ENCODE measurements at regions not wholly inside any gene's neighbourhood (a gene's known extent, or its start where the extent isn't known, plus 50 kb on each side); places are given as distances from the start of the nearest gene placed in this dataset.

DNA sequence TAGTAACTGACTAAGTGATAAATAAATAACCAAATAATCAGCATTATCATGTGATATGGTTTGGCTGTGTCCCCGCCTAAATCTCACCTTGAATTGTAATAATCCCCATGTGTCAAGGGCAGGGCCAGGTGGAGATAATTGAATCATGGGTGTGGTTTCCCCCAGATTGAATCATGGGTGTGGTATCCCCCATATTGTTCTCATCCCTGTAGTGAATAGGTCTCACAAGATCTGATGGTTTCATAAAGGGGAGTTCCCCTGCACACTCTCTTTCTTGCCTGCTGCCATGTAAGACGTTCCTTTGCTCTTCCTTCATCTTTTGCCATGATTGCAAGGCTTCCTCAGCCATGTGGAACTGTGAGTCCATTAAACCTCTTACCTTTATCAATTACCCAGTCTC lies 72.1 kb upstream of the NRP1 start:
- intact Hi-C loops (cut with DNase I; ENCODE audit: low total_unique reads) = no loop called here
- TF ChIP-seq, protein P1, sequence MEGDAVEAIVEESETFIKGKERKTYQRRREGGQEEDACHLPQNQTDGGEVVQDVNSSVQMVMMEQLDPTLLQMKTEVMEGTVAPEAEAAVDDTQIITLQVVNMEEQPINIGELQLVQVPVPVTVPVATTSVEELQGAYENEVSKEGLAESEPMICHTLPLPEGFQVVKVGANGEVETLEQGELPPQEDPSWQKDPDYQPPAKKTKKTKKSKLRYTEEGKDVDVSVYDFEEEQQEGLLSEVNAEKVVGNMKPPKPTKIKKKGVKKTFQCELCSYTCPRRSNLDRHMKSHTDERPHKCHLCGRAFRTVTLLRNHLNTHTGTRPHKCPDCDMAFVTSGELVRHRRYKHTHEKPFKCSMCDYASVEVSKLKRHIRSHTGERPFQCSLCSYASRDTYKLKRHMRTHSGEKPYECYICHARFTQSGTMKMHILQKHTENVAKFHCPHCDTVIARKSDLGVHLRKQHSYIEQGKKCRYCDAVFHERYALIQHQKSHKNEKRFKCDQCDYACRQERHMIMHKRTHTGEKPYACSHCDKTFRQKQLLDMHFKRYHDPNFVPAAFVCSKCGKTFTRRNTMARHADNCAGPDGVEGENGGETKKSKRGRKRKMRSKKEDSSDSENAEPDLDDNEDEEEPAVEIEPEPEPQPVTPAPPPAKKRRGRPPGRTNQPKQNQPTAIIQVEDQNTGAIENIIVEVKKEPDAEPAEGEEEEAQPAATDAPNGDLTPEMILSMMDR (IDR thresholded peaks at IDR 0.05) = no peak
- TF ChIP-seq POLR2A (IDR thresholded peaks at IDR 0.05) = no peak
- 86 to 92% methylated on average over 2 of the region's 2 CpGs for WGBS, 2 donors

DNA sequence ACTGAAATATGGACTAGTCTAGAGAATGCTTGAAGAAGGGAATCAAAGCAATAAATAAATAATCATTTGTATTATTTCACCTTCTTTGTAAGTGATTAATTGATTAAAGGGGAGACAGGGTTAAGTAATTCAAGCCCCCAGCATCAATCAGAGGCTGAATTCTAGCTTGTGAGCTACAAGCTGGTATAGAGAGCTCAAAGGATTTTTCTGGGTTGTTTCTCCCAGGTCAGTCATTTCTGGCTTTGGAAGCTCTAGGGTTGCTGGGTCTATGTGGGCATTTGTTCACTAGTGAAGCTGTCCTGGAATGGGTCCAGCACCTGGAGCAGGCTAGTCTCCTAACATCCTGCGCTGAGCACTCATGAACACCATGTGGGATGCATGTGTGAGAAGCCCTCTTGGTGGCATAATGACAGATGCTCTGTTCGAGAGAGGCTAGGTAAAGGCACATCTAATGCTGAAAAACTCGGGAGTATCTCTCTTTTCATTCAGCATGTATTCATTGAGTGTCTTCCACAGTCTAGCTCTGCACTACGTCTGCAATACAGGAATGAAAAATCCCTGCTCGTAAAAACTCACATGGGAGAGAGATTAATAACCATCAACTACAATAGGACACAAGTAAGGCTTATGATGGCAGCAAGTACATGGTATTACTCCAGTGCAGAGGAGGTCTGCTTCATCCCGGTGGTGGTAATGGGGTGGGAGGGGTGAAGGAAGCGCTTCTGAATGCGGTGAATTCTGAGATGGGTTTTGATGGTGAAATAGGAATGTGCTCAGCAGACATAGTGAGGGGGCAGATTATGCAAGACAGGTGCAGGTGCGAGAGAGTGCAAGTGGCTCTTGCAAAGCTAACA lies 68.0 kb upstream of the NRP1 start:
- TF ChIP-seq, protein P1 (IDR thresholded peaks at IDR 0.05) = no peak
- no peak for TF ChIP-seq POLR2A (IDR thresholded peaks at IDR 0.05)

More for the DNA sequence above, 72.1 kb upstream of the NRP1 start:
- no peak overlapping the region for H3K4me3 ChIP-seq (ENCODE audit: low read depth, poor library complexity, severe bottlenecking)
- DNase-seq (ENCODE audit: low spot score in 2 of 2) = no peak

DNA sequence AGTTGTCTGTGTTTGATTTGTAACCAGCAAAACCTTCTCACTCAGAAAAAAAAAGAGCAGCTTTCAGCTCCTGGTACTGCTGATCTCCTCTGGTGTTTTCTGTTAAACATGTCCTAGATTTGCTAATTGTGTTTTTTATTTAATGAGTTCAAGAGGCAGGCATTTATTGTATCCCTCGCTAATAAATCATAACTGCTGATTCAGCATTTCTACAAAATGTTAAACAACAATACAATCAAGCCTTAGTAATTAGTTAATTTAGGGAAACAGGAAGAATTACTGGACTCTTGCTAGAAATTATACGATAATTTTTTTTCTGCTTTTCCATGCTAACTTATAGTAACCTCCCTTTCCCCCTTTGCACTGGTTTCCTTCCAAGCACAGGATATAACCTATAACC lies 66.8 kb upstream of the NRP1 start:
- TF ChIP-seq POLR2A (IDR thresholded peaks at IDR 0.05) = no peak
- no peak overlapping the region for H3K4me3 ChIP-seq (ENCODE audit: low read depth, poor library complexity, severe bottlenecking)
- no peak for DNase-seq (ENCODE audit: low spot score in 2 of 2)
- intact Hi-C loops (cut with DNase I; ENCODE audit: low total_unique reads) = no loop called here
- WGBS, 2 donors = 79 to 84% methylated on average over 2 of the region's 2 CpGs

More for the DNA sequence above, 68.0 kb upstream of the NRP1 start:
- DNase-seq (ENCODE audit: low spot score in 2 of 2) = no peak
- 59 to 64% methylated on average over 9 of the region's 9 CpGs for WGBS, 2 donors
- no peak overlapping the region for H3K4me3 ChIP-seq (ENCODE audit: low read depth, poor library complexity, severe bottlenecking)
- intact Hi-C loops (cut with DNase I; ENCODE audit: low total_unique reads) = no loop called here

DNA sequence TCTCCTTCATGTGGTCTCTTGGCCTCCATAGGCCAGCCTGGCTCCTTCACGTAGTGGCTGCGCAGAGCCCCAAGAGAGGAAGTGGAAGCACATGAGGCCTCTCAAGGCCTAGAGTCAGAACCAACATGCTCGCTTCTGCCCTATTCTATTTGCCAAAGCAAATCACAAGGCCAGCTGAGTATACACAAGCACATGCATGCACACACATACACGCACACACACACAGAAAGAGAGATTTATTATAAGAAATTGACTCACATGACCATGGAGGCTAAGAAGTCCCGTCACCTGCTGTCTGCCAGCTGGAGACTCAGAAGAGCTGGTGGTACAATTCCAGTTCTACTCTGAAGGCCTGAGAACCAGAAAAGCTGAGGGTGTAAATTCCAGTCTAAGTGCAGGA lies 64.3 kb upstream of the NRP1 start:
- H3K4me3 ChIP-seq (ENCODE audit: low read depth, poor library complexity, severe bottlenecking) = no peak overlapping the region
- no peak for TF ChIP-seq POLR2A (IDR thresholded peaks at IDR 0.05)
- TF ChIP-seq, protein P1 (IDR thresholded peaks at IDR 0.05) = no peak
- DNase-seq (ENCODE audit: low spot score in 2 of 2) = no peak
- intact Hi-C loops (cut with DNase I; ENCODE audit: low total_unique reads) = no loop called here
- 86 to 95% methylated on average over 5 of the region's 5 CpGs for WGBS, 2 donors

DNA sequence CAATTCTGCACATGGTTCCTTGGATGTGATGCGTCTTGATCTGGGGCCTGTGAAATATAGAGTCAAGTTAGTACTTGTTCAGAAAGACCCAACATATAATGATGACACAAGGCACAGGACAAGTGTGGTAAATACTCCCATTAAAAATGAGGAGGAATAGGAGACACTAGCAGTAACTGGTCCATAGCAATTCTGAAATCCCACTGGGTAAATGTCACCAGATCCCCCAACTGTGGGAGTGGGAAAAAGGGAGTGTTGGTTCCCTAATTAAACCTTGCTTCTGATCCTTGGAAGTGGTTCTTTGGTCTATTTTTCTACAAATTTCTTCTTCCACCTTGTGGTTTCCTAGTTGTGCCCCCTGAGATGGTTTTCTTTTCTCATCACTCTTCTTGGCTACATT lies 62.5 kb upstream of the NRP1 start:
- H3K4me3 ChIP-seq (ENCODE audit: low read depth, poor library complexity, severe bottlenecking) = no peak overlapping the region
- TF ChIP-seq POLR2A (IDR thresholded peaks at IDR 0.05) = no peak
- TF ChIP-seq, protein P1 (IDR thresholded peaks at IDR 0.05) = no peak
- 49 to 90% methylated on average over 1 of the region's 1 CpG for WGBS, 2 donors
- no peak for DNase-seq (ENCODE audit: low spot score in 2 of 2)
- intact Hi-C loops (cut with DNase I; ENCODE audit: low total_unique reads) = no loop called here

DNA sequence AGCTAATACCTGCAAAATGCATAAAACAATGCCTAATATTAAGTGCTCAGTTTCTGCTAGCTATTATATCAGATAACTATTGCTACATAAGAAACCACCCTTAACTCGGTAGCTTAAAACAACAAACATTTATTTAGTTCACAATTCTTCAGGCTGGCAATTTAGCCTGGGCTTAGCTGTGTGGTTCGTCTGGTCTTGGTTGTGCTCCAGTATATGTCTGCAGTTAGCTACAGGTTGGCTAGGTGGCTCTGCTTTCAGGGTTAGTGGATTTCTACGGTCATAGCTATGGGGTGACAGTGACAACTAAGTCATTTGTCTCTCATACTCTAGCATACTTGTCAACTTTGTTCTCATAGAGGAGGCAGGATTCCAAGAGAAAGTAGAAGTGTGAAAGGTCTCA lies 61.8 kb upstream of the NRP1 start:
- TF ChIP-seq, protein P1 (IDR thresholded peaks at IDR 0.05) = no peak
- no peak for TF ChIP-seq POLR2A (IDR thresholded peaks at IDR 0.05)
- no peak overlapping the region for H3K4me3 ChIP-seq (ENCODE audit: low read depth, poor library complexity, severe bottlenecking)
- intact Hi-C loops (cut with DNase I; ENCODE audit: low total_unique reads) = no loop called here
- no peak for DNase-seq (ENCODE audit: low spot score in 2 of 2)
- 91 to 96% methylated on average over 3 of the region's 3 CpGs for WGBS, 2 donors
